Inflammatory macrophage (primary cell): ENCODE measurements at regions not wholly inside any gene's neighbourhood (a gene's known extent, or its start where the extent isn't known, plus 50 kb on each side); places are given as distances from the start of the nearest gene placed in this dataset.

Source experiments
- DNase-seq, 2 donors: peaks; one replicate each; pipeline ENCODE4 v3.0.0-alpha.2; 2020 to 2022

DNA sequence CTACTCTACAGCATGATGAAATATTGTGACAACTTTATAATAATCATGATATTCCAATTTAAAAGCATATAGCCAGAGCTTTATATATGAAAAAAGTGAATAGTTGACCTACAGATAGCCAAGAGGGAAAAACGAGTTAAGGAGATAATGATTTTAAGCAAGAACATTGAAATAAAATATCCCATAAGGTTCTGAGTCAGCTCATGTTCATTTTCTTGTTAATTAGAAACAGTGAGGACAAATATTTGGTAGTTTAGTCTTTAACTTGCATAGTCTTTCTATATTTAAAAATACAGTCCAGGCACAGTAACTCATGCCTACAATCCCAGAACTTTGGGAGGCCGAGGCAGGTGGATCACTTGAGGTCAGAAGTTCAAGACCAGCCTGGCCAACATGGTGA is 55.8 kb upstream of the CDH6 start:
- DNase-seq = no peak

GRCh38 chr5:31135542-31135941 is 57.9 kb upstream of the CDH6 start:
- no peak for DNase-seq

DNA sequence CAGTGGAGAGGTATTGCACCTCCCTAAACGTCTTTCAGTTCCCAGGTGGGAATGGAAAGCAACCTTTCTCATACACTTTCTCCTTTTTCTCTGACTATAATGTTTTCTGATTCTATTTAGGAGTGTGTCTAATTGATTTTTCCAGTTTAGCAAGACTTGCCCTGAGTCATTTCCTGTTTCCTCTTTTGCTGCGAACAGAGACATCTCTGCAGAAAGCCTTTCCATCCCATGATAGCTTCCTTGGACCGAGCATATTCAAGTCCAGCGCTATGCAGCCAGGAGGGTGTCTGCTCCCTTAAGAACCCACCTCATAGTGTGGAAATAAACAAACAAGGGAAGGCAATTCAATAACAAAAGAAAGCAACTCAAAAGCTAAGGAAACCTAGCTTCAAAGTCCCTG is 60.0 kb upstream of the CDH6 start:
- DNase-seq = peak; percentile 37 to 58

GRCh38 chr5:31131381-31131891 is 62.0 kb upstream of the CDH6 start:
- peak; percentile 59 to 63 for DNase-seq

GRCh38 chr5:31130676-31131075 is 62.8 kb upstream of the CDH6 start:
- no peak for DNase-seq

GRCh38 chr5:31124651-31125305 is 68.7 kb upstream of the CDH6 start:
- no peak for DNase-seq

- DNase-seq = no peak
Observed at GRCh38 chr5:31124026-31124425, 69.5 kb upstream of the CDH6 start.

GRCh38 chr5:31122998-31123951 is 70.2 kb upstream of the CDH6 start:
- no peak for DNase-seq

- no peak for DNase-seq
Observed at GRCh38 chr5:31121224-31121623, 72.3 kb upstream of the CDH6 start.

- no peak for DNase-seq
Observed at GRCh38 chr5:31120642-31120948, 72.9 kb upstream of the CDH6 start.

- DNase-seq = peak; percentile 6 to 42
Observed at GRCh38 chr5:31119938-31120641, 73.4 kb upstream of the CDH6 start.

DNA sequence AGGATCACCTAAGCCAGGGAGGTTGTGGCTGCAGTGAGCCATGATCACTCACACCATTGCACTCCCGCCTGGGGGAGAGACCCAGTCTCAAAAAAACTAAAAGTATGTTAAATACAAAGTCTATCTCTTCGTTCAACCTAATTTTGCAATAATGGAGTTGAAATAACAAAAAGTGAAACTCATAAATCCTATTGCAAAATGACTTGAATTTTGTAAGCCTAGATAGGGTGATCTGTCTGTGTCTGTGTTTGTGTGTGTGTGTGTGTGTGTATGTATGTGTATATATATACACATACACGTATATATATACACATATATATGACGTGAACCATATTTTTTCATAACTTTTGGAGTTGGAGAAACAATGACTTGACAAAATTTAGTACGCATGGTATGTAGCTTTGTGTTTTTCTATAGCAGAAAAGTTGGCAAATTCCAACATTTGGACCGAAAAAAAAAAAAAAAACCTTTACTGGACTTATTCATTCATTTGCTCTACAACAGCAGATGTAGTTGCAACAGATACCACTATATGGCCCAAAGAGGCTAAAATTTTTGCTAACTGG is 76.9 kb upstream of the CDH6 start:
- peak in 1 of 2 donors; percentile 7 for DNase-seq

DNA sequence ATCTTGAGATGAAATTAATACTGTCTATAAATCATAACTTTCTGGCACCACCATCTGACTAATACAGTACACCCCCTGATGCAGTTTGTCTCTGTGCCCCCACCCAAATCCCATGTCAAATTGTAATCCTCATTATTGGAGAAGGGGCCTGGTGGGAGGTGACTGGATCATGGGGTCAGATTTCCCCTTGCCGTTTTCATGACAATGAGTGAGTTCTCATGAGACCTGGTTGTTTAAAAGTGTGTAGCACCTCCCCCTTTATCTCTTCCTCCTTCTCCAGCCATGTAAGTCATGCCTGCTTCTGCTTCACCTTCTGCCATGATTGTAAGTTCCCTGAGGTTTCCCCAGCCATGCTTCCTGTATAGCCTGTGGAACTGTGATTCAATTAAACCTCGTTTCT is 78.7 kb upstream of the CDH6 start:
- no peak for DNase-seq

DNA sequence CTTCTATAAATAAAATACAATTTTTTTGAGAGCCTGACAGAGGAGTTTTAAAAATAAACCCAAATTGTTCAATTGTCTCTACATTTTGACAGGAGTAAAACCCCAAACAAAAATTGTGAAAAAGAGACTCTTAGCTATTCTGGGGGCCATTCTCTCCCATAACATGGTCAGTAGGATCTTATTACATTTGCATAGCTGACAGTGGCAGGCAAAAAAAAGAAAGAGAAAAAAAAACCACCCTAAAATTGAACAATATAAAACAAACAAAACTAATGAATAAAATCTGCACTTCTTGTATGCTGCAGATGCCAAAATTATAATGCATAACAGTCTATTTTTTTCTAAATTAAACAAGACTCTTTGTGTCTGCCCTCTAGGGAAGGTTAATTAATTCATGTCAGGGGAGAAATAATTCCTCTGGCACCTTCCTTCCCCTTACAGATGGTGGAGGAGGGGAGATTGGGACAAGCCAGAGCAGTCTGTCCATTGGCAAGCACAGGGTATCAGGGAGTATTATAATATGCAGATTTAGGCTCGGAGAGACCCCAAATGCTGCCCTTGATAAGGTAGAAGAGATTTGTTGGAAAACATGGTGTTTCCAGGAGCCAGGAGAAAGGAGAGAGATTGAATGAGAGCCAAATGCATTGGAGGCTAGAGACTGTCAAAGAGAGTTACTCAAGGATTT is 79.7 kb upstream of the CDH6 start:
- DNase-seq = no peak

DNA sequence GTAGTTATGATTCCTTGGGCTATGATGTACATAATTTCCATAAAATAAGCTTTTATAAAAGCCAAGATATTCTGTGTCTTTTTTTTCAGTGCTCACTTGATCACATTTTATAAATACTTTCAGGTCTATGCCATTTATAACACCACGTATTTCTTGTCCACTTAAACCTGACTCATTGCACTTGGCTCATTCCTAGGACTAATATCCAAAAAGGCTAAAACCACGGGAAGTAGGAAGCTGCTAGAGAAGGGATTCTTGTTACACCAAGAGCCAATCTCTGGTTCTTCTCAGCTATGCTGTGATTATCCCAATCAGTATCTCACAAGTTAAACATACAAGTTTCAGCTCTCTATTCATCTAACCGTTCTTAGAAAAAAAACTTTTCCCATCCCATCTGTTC is 80.4 kb upstream of the CDH6 start:
- no peak for DNase-seq

DNA sequence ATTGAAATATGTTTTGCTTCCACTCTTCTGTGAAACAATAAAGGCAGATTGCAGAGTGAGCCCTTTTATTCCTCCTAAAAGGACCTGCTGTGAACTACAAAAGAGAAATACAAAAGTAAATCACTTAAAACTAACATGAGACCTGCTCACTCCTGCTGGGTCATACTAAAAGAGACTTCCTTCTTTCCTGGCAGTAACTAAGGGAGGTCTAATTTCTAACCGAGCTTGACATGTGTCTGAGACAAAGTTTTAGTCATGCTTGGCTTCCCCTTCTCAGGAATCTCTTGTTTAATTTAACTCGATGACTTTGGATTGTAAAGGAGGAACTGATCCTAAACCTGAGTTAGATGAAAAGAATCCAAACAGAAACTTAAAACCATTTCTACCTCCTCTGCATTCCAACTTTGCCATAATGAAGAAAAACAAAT is 86.4 kb upstream of the CDH6 start:
- no peak for DNase-seq

- no peak for DNase-seq
Observed at GRCh38 chr5:31106691-31107090, 86.8 kb upstream of the CDH6 start.

GRCh38 chr5:31106278-31106677 is 87.2 kb upstream of the CDH6 start:
- DNase-seq = no peak

GRCh38 chr5:31104775-31105174 is 88.7 kb upstream of the CDH6 start:
- no peak for DNase-seq

- DNase-seq = no peak
Observed at GRCh38 chr5:31100781-31101310, 92.6 kb upstream of the CDH6 start.

DNA sequence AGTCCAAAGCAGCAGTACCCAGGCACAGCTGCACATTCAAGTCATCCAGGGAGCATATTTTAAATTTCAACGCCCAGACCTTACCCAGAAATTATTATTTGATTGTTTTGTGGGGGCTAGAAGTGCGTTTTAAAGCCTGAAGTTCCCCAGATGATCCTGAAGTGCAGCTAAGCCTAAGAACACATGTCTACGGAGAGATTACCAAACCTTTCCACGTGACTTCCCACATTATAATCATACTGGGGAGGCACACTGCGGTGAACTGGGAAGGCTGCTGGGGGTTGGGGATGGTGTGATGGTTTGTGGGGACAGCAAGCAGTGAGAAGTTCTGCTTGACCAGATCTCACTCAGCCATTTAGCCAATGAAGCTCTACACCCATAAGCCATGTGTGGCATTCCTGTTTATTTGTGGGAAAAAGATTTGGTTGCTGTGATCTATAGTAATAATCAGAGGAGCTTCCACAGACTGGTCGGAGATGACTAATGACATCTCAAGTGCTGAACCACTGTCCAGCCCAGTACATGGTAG is 93.4 kb upstream of the CDH6 start:
- DNase-seq = no peak

DNA sequence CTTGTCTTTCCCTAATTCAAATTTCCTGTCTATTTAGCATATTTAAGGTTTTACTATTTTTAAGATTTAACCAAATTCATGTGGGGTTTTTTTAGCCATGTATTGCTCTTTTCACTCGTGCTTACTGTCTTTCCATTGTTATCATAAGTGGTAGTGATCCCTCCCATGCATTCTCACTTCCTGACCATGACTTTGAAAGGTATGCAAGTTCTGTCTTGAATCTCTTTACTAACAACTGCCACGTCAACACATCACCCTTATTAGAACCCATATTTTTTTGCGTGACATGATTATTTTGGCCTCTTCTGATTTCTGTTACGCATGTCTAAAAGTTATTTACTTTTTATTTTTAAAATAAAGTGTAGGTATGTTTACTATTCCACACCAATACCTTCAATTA is 94.7 kb upstream of the CDH6 start:
- no peak for DNase-seq
